ENCODE measurements at regions not wholly inside any gene's neighbourhood (a gene's known extent, or its start where the extent isn't known, plus 50 kb on each side); places are given as distances from the start of the nearest gene placed in this dataset.

- no peak overlapping the region for H3K4me3 Mint-ChIP-seq
- H3K36me3 Mint-ChIP-seq, result peaks cover 0 to 10% (median 0%) of the 10 kb centered on the region in 3 donors
- H3K9me3 Mint-ChIP-seq, result peaks cover 0 to 9% (median under 1%) of the 10 kb centered on the region in 6 donors
- no peaks in the 10 kb centered on the region for H3K4me1 Mint-ChIP-seq
- H3K27me3 Mint-ChIP-seq (ENCODE audit: low read depth in 3 of 3), result peaks cover 0 to 2% (median 0%) of the 10 kb centered on the region in 3 donors
- no peak overlapping the region for H3K27ac Mint-ChIP-seq
- no peak for DNase-seq
These were observed 285.1 kb downstream of the MAT2B start for GRCh38 chr5:163790497-163790896.

- peak overlapping the region in 1 of 5 donors; percentile 7 for H3K4me3 Mint-ChIP-seq
- H3K27me3 Mint-ChIP-seq (ENCODE audit: low read depth in 3 of 3), result peaks cover 0 to 3% (median 0%) of the 10 kb centered on the region in 3 donors
- no peak for DNase-seq
- H3K36me3 Mint-ChIP-seq, result peaks cover 0 to 6% (median 0%) of the 10 kb centered on the region in 3 donors
- no peak overlapping the region for H3K27ac Mint-ChIP-seq
- no peaks in the 10 kb centered on the region for H3K4me1 Mint-ChIP-seq
- H3K9me3 Mint-ChIP-seq, result peaks cover 0 to 3% (median 0%) of the 10 kb centered on the region in 6 donors
These were observed 289.6 kb downstream of the MAT2B start for GRCh38 chr5:163794993-163795392.

GRCh38 chr5:163807781-163808180 is 302.4 kb downstream of the MAT2B start:
- Mint-ChIP-seq H3K27me3 (ENCODE audit: low read depth in 3 of 3) (peaks cover 0 to 2% (median 0%) of the 10 kb centered on the region in 3 donors), H3K4me1 (no peaks in the 10 kb centered on the region), H3K36me3 (no peaks in the 10 kb centered on the region), H3K9me3 (no peaks in the 10 kb centered on the region), H3K27ac (no peak overlapping the region), H3K4me3 (no peak overlapping the region)
- DNase-seq, result no peak

GRCh38 chr5:163809473-163809872 is 304.1 kb downstream of the MAT2B start:
- Mint-ChIP-seq H3K36me3 (no peaks in the 10 kb centered on the region), H3K9me3 (no peaks in the 10 kb centered on the region), H3K4me3 (no peak overlapping the region), H3K4me1 (no peaks in the 10 kb centered on the region), H3K27ac (no peak overlapping the region), H3K27me3 (ENCODE audit: low read depth in 3 of 3) (no peaks in the 10 kb centered on the region)
- DNase-seq, result no peak

GRCh38 chr5:163813900-163814299 is 308.5 kb downstream of the MAT2B start:
- no peaks in the 10 kb centered on the region for H3K27me3 Mint-ChIP-seq (ENCODE audit: low read depth in 3 of 3)
- no peak overlapping the region for H3K4me3 Mint-ChIP-seq
- DNase-seq, result no peak
- H3K9me3 Mint-ChIP-seq, result peaks cover 0 to 1% (median 0%) of the 10 kb centered on the region in 6 donors
- peaks cover 0 to 3% (median 0%) of the 10 kb centered on the region in 3 donors for H3K36me3 Mint-ChIP-seq
- H3K27ac Mint-ChIP-seq, result no peak overlapping the region
- no peaks in the 10 kb centered on the region for H3K4me1 Mint-ChIP-seq

- no peaks in the 10 kb centered on the region for H3K4me1 Mint-ChIP-seq
- peaks cover 0 to 12% (median under 1%) of the 10 kb centered on the region in 6 donors for H3K9me3 Mint-ChIP-seq
- no peak overlapping the region for H3K27ac Mint-ChIP-seq
- DNase-seq, result no peak
- peaks cover 0 to 1% (median 0%) of the 10 kb centered on the region in 3 donors for H3K27me3 Mint-ChIP-seq (ENCODE audit: low read depth in 3 of 3)
- no peak overlapping the region for H3K4me3 Mint-ChIP-seq
- H3K36me3 Mint-ChIP-seq, result peaks cover 0 to 3% (median 0%) of the 10 kb centered on the region in 3 donors
These were observed 309.9 kb downstream of the MAT2B start for GRCh38 chr5:163815240-163815791.

GRCh38 chr5:163821142-163821541 is 315.7 kb downstream of the MAT2B start:
- Mint-ChIP-seq H3K36me3 (peaks cover 0 to 4% (median 3%) of the 10 kb centered on the region in 3 donors), H3K4me3 (no peak overlapping the region), H3K27me3 (ENCODE audit: low read depth in 3 of 3) (peaks cover 0 to 1% (median 0%) of the 10 kb centered on the region in 3 donors), H3K4me1 (no peaks in the 10 kb centered on the region), H3K27ac (no peak overlapping the region), H3K9me3 (peaks cover 3 to 17% (median 6%) of the 10 kb centered on the region in 6 donors)
- no peak for DNase-seq

GRCh38 chr5:163822548-163822947 is 317.1 kb downstream of the MAT2B start:
- H3K4me1 Mint-ChIP-seq, result no peaks in the 10 kb centered on the region
- peaks cover 0 to 1% (median 0%) of the 10 kb centered on the region in 3 donors for H3K27me3 Mint-ChIP-seq (ENCODE audit: low read depth in 3 of 3)

GRCh38 chr5:163825661-163826060 is 320.2 kb downstream of the MAT2B start:
- no peak for DNase-seq
- peaks cover 0 to under 1% (median 0%) of the 10 kb centered on the region in 3 donors for H3K36me3 Mint-ChIP-seq
- H3K27me3 Mint-ChIP-seq (ENCODE audit: low read depth in 3 of 3), result peaks cover 0 to 2% (median 2%) of the 10 kb centered on the region in 3 donors
- H3K27ac Mint-ChIP-seq, result no peak overlapping the region
- no peak overlapping the region for H3K4me3 Mint-ChIP-seq
- no peaks in the 10 kb centered on the region for H3K4me1 Mint-ChIP-seq
- peaks cover 0 to 7% (median 5%) of the 10 kb centered on the region in 6 donors for H3K9me3 Mint-ChIP-seq

More at GRCh38 chr5:163822548-163822947, 317.1 kb downstream of the MAT2B start:
- Mint-ChIP-seq H3K4me3 (no peak overlapping the region), H3K9me3 (peaks cover 3 to 17% (median 6%) of the 10 kb centered on the region in 6 donors), H3K36me3 (peaks cover 0 to 4% (median 3%) of the 10 kb centered on the region in 3 donors), H3K27ac (no peak overlapping the region)
- no peak for DNase-seq

- no peaks in the 10 kb centered on the region for H3K4me1 Mint-ChIP-seq
- H3K36me3 Mint-ChIP-seq, result no peaks in the 10 kb centered on the region
- no peak overlapping the region for H3K27ac Mint-ChIP-seq
- H3K4me3 Mint-ChIP-seq, result no peak overlapping the region
- H3K9me3 Mint-ChIP-seq, result peaks cover 0 to 2% (median under 1%) of the 10 kb centered on the region in 6 donors
- H3K27me3 Mint-ChIP-seq (ENCODE audit: low read depth in 3 of 3), result peaks cover 0 to 2% (median 2%) of the 10 kb centered on the region in 3 donors
- no peak for DNase-seq
These were observed 320.8 kb downstream of the MAT2B start for GRCh38 chr5:163826201-163826600.

GRCh38 chr5:163832155-163832554 is 326.7 kb downstream of the MAT2B start:
- no peaks in the 10 kb centered on the region for H3K36me3 Mint-ChIP-seq
- no peak for DNase-seq
- H3K27ac Mint-ChIP-seq, result no peak overlapping the region
- no peaks in the 10 kb centered on the region for H3K4me1 Mint-ChIP-seq
- H3K4me3 Mint-ChIP-seq, result no peak overlapping the region
- H3K27me3 Mint-ChIP-seq (ENCODE audit: low read depth in 3 of 3), result peaks cover 0 to 2% (median 2%) of the 10 kb centered on the region in 3 donors
- peaks cover 0 to 1% (median 0%) of the 10 kb centered on the region in 6 donors for H3K9me3 Mint-ChIP-seq

GRCh38 chr5:163838738-163839137 is 333.3 kb downstream of the MAT2B start:
- Mint-ChIP-seq H3K4me3 (no peak overlapping the region), H3K4me1 (no peaks in the 10 kb centered on the region), H3K27ac (no peak overlapping the region), H3K27me3 (ENCODE audit: low read depth in 3 of 3) (no peaks in the 10 kb centered on the region), H3K36me3 (no peaks in the 10 kb centered on the region), H3K9me3 (no peaks in the 10 kb centered on the region)
- DNase-seq, result no peak

- no peak overlapping the region for H3K27ac Mint-ChIP-seq
- H3K4me3 Mint-ChIP-seq, result no peak overlapping the region
- no peak for DNase-seq
- no peaks in the 10 kb centered on the region for H3K27me3 Mint-ChIP-seq (ENCODE audit: low read depth in 3 of 3)
- H3K9me3 Mint-ChIP-seq, result peaks cover 0 to 4% (median 0%) of the 10 kb centered on the region in 6 donors
- no peaks in the 10 kb centered on the region for H3K4me1 Mint-ChIP-seq
- no peaks in the 10 kb centered on the region for H3K36me3 Mint-ChIP-seq
These were observed 341.1 kb downstream of the MAT2B start for GRCh38 chr5:163846512-163846911.

GRCh38 chr5:163855754-163856153 is 350.3 kb downstream of the MAT2B start:
- Mint-ChIP-seq H3K9me3 (peaks cover 12 to 30% (median 19%) of the 10 kb centered on the region in 6 donors), H3K27ac (no peak overlapping the region), H3K27me3 (ENCODE audit: low read depth in 3 of 3) (peaks cover 0 to 3% (median 2%) of the 10 kb centered on the region in 3 donors), H3K4me1 (no peaks in the 10 kb centered on the region), H3K4me3 (no peak overlapping the region), H3K36me3 (peaks cover 0 to 14% (median 0%) of the 10 kb centered on the region in 3 donors)
- DNase-seq, result no peak

GRCh38 chr5:163861670-163862069 is 356.3 kb downstream of the MAT2B start:
- Mint-ChIP-seq H3K36me3 (peaks cover 0 to 7% (median 0%) of the 10 kb centered on the region in 3 donors), H3K27ac (no peak overlapping the region), H3K27me3 (ENCODE audit: low read depth in 3 of 3) (peaks cover 0 to 5% (median 1%) of the 10 kb centered on the region in 3 donors), H3K9me3 (peaks cover 0 to 6% (median 2%) of the 10 kb centered on the region in 6 donors), H3K4me1 (no peaks in the 10 kb centered on the region), H3K4me3 (no peak overlapping the region)
- DNase-seq, result no peak
